ENCODE measurements at regions not wholly inside any gene's neighbourhood (a gene's known extent, or its start where the extent isn't known, plus 50 kb on each side); places are given as distances from the start of the nearest gene placed in this dataset.

DNA sequence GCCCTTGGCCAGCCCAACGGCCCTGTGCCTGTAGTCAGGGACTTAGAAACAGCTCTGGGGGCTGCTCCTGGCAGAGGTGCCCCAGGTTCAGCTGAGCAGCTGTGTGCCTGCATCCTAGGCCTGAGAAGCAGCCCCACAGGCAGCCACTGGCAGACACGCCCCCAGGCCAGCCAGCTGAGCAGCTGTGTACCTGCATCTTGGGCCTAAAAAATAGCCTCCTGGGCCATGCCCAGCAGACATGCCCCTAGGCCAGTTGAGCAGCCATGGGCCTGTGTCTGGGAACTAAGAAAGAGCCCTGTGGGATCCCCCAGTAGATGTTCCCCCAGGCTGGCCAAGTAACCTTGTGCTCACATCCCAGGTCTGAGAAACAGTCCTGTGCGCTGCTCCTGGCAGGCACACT lies 64.0 kb downstream of the TBR1 start:
- DNase-seq (ENCODE audit: low spot score) (no peak), ATAC-seq (ENCODE audit: low read depth) (no peak)
- Histone ChIP-seq H3K27me3 (ENCODE audit: insufficient read depth, poor library complexity, severe bottlenecking) (no peaks in the 10 kb centered on the region), H3K9me3 (ENCODE audit: severe bottlenecking) (no peaks in the 10 kb centered on the region), H3K27ac (ENCODE audit: poor library complexity, severe bottlenecking) (no peak overlapping the region), H3K4me1 (ENCODE audit: insufficient read depth, poor library complexity, severe bottlenecking) (no peaks in the 10 kb centered on the region), H3K36me3 (ENCODE audit: low read depth) (no peaks in the 10 kb centered on the region), H3K4me3 (ENCODE audit: severe bottlenecking) (no peak overlapping the region)
- no peak for TF ChIP-seq CTCF (IDR thresholded peaks at IDR 0.05; ENCODE audit: poor library complexity, severe bottlenecking)

DNA sequence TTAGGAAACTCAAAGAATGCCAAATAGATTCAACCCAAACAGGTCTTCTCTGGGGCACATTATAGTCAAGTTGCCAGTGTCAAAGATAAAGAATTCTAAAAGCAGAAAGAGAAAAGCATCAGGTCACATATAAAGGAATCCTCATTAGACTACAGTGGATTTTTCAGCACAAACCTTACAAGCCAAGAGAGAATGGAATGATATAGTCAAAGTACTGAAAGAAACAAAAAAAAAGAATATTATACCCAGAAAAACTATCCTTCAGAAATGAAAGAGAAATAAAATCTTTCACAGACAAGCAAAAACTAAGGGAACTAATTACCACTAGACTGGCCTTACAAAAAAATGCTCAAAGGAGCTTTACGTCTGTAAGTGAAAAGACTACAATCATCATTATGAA lies 65.5 kb downstream of the TBR1 start:
- TF ChIP-seq CTCF (IDR thresholded peaks at IDR 0.05; ENCODE audit: poor library complexity, severe bottlenecking), result no peak
- H3K27ac ChIP-seq (ENCODE audit: poor library complexity, severe bottlenecking), result no peak overlapping the region
- H3K4me3 ChIP-seq (ENCODE audit: severe bottlenecking), result no peak overlapping the region
- no peak for ATAC-seq (ENCODE audit: low read depth)
- no peaks in the 10 kb centered on the region for H3K27me3 ChIP-seq (ENCODE audit: insufficient read depth, poor library complexity, severe bottlenecking)
- no peak for DNase-seq (ENCODE audit: low spot score)
- no peaks in the 10 kb centered on the region for H3K9me3 ChIP-seq (ENCODE audit: severe bottlenecking)
- H3K36me3 ChIP-seq (ENCODE audit: low read depth), result no peaks in the 10 kb centered on the region
- H3K4me1 ChIP-seq (ENCODE audit: insufficient read depth, poor library complexity, severe bottlenecking), result no peaks in the 10 kb centered on the region

GRCh38 chr2:161484061-161484460 lies 68.0 kb downstream of the TBR1 start:
- no peaks in the 10 kb centered on the region for H3K4me1 ChIP-seq (ENCODE audit: insufficient read depth, poor library complexity, severe bottlenecking)
- no peaks in the 10 kb centered on the region for H3K27me3 ChIP-seq (ENCODE audit: insufficient read depth, poor library complexity, severe bottlenecking)
- H3K27ac ChIP-seq (ENCODE audit: poor library complexity, severe bottlenecking), result no peak overlapping the region
- no peak for DNase-seq (ENCODE audit: low spot score)
- no peaks in the 10 kb centered on the region for H3K9me3 ChIP-seq (ENCODE audit: severe bottlenecking)
- H3K36me3 ChIP-seq (ENCODE audit: low read depth), result no peaks in the 10 kb centered on the region
- H3K4me3 ChIP-seq (ENCODE audit: severe bottlenecking), result no peak overlapping the region
- no peak for TF ChIP-seq CTCF (IDR thresholded peaks at IDR 0.05; ENCODE audit: poor library complexity, severe bottlenecking)
- ATAC-seq (ENCODE audit: low read depth), result no peak

- no peak for DNase-seq (ENCODE audit: low spot score)
- Histone ChIP-seq H3K27ac (ENCODE audit: poor library complexity, severe bottlenecking) (no peak overlapping the region), H3K27me3 (ENCODE audit: insufficient read depth, poor library complexity, severe bottlenecking) (no peaks in the 10 kb centered on the region), H3K4me3 (ENCODE audit: severe bottlenecking) (no peak overlapping the region), H3K36me3 (ENCODE audit: low read depth) (no peaks in the 10 kb centered on the region), H3K4me1 (ENCODE audit: insufficient read depth, poor library complexity, severe bottlenecking) (no peaks in the 10 kb centered on the region), H3K9me3 (ENCODE audit: severe bottlenecking) (no peaks in the 10 kb centered on the region)
- no peak for ATAC-seq (ENCODE audit: low read depth)
- no peak for TF ChIP-seq CTCF (IDR thresholded peaks at IDR 0.05; ENCODE audit: poor library complexity, severe bottlenecking)
Observed at GRCh38 chr2:161486111-161486510, 70.0 kb downstream of the TBR1 start.

DNA sequence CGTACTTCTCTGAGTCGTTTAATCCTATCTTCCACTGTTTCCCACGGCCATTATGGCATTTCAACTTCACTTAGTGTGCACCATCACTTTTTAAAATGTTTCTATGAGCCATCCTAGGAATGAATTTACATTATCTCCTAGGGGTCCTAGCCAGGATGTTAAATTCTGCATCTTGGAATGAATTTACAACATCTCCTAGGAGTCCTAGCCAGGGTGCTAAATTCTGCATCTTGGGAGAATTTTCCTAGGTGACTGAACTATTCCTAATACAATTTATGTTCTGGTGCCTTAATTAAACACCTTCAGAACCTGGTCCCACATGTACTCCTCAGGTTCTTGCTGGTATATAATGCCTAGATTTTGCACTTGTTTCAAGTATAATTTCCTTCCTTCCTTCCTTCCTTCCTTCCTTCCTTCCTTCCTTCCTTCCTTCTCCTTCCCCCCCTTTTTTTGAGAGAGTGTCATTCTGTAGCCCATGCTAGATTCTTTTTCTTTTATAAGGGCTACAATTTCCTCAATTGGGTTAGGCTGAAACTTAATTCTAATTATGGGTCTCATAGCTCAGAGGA lies 72.1 kb downstream of the TBR1 start:
- Histone ChIP-seq H3K4me3 (ENCODE audit: severe bottlenecking) (no peak overlapping the region), H3K4me1 (ENCODE audit: insufficient read depth, poor library complexity, severe bottlenecking) (no peaks in the 10 kb centered on the region), H3K27ac (ENCODE audit: poor library complexity, severe bottlenecking) (no peak overlapping the region), H3K9me3 (ENCODE audit: severe bottlenecking) (no peaks in the 10 kb centered on the region), H3K36me3 (ENCODE audit: low read depth) (no peaks in the 10 kb centered on the region), H3K27me3 (ENCODE audit: insufficient read depth, poor library complexity, severe bottlenecking) (no peaks in the 10 kb centered on the region)
- ATAC-seq (ENCODE audit: low read depth) (no peak), DNase-seq (ENCODE audit: low spot score) (no peak)
- no peak for TF ChIP-seq CTCF (IDR thresholded peaks at IDR 0.05; ENCODE audit: poor library complexity, severe bottlenecking)

Data from RWPE2 (cell line).